CD4-positive, alpha-beta T cell treated with Interleukin-21 for 1 hour (primary cell): ENCODE measurements at regions not wholly inside any gene's neighbourhood (a gene's known extent, or its start where the extent isn't known, plus 50 kb on each side); places are given as distances from the start of the nearest gene placed in this dataset.

ENCODE experiments used
- DNase-seq: peaks from one replicate; pipeline ENCODE4 v3.0.0-alpha.2; 2020

DNA sequence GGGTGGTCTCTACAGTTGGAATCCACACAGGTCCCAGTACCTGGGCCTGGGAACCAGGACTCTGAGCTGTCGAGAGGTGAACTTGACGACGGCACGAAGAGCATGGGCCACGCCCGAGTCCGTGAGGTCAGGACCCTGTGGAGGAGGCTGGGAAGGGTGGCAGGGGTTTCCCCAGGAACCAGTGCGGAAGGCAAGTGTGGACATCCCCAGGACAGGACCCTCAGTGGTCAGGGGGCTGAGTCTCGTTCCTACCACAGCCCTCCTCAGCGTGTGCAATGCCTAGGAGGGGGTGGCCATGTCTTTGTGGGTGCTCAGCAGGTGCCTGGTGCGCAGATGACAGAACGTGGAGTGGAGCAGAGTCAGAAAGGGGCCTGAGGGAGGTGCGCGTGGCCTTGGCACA, 335.6 kb upstream of the SALL3 start:
- no peak for DNase-seq

GRCh38 chr18:78645216-78645615, 334.4 kb upstream of the SALL3 start:
- no peak for DNase-seq

GRCh38 chr18:78647018-78647417, 332.6 kb upstream of the SALL3 start:
- DNase-seq: no peak

- DNase-seq: no peak
These were observed 330.2 kb upstream of the SALL3 start for GRCh38 chr18:78649421-78649820.

GRCh38 chr18:78650926-78651325, 328.7 kb upstream of the SALL3 start:
- DNase-seq: no peak

GRCh38 chr18:78652001-78652545, 327.5 kb upstream of the SALL3 start:
- DNase-seq: no peak

DNA sequence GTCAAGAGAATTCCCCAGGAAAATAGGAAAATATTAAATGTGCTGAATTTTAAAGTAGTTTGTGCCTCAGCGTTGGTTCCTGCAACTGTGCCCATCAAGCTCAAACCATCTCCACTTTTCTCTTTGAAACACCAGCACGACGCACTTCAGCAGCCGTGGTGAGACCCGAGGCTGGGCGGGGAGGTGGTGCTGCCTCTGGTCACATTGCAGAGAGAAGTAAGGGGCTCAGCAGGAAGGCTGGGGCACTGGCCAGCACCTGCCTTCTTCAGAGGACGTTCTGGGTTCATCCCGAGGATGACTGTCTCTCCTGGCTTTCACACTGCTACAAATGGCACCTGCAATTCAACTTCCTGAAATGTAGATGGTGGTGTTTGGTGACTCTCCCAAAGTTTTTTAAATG, 323.7 kb upstream of the SALL3 start:
- no peak for DNase-seq

DNA sequence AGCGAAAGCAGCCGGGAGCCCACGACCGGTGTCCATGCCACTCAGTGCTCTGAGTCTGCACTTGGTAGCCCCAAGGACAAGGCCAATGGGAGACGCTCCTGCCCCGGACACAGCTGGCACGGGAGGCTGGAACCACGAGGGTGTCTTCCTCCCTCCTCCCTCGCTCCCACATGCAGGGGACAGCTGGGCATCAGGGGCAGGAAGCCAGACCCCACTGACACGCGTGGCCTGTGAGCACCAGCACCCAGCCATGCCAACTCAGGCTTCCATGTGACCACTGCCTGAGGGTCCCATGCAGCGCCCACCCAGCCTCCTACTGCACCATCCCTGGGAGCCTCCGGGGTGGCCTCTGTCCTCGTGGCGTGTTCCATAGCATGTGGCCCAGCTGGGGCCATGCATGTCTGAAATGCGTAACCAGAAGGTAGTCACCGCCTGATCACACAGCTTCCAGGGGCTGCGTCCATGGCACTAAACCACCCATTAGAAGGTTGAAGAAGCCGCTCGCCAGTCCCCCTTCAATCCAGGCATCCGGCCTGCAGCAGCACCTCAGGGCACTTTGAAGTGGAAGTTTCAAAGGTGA, 323.2 kb upstream of the SALL3 start:
- DNase-seq: no peak

DNA sequence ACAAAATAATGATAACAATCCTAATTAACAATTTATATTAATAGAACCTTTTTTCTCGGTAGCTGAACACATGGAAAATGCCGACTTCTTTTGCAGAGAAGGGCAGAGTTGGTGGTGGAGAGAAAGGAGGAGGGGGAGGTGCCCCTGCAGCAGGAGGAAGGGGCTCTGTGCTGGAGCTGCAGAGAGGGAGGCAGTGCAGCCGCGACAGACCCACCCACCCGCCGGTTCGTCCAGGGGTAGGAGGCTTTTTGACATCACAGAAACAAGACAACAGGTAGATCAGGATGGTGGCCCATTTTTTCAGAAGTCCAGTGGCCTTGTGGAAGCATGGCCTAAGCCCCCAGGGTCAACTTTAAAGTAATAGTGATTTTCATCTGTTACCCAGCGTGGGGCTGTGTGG, 321.1 kb upstream of the SALL3 start:
- DNase-seq: no peak

DNA sequence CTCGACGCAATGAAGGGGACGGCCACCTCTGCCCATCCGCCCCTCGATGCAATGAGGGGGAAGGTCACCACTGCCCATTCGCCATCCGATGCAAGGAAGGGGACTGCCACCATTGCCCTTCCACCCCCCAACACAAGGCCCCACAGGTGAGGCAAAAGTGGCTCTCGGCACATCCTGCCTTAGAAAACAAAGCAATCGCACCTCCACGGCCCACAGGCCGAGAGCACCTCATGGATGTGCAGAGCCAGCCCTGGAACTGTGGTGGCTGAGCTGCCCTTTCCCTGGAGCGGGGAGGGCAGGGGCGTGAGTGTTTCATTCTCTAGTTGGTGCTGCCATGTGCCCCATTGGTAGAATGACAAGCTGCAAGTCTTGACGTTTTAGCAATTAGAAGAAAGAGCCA, 320.6 kb upstream of the SALL3 start:
- DNase-seq: no peak

DNA sequence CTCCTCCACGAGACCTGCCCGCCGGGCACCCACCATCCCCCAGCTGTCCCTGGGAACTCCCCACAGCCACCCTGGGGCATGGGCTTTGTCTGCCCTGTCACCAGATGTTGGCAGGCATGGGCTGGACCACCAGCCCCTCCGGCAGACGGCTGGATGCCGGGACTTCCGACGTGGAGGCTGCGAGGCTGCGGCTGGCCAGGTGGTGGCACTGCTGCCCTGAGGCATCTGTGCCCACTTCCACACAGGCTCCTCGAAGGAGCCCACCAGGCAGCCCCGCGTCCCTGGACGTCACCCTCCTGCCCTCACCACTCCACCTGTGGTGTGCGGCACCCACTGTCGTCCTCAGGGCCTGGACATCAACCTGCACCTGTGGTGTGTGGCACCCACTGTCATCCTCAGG, 319.9 kb upstream of the SALL3 start:
- no peak for DNase-seq

- no peak for DNase-seq
These were observed 319.3 kb upstream of the SALL3 start for GRCh38 chr18:78660311-78660710.

DNA sequence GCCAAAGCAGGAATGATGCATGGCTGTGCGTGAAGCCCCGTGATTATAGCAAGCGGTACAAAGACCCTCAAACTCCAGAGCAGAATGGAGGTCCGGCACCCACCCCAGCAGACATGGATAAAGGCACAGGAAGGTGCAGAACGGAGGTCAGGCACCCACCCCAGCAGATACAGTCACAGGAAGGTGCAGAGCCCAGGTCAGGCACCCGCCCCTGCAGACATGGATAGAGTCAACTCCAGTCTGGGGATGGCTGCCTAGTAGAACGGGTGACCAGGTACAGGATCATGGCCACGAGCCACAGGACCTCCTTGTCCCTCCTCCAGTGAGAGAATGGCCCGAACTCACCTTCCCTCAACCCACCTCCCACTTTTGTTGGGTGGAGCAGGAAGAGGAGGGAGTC, 318.3 kb upstream of the SALL3 start:
- no peak for DNase-seq

DNA sequence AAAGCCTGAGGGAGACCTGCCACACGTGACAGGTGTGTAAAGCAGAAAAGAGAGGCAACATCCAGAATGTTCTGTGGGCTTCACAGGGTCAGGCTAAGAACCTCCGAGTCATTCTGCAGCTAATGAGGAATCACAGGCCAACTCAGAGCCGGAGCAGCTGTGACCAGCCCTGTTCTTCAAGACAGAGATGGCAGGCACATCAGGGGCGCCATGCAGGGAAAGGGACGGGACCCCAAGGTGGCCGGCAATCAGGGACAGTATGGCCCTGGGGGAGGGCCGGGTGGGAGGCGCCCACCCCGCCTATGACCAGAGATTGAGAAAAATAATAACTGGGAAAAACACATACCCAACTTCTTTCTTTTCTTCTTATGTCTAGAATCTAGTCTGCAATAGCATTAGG, 316.7 kb upstream of the SALL3 start:
- DNase-seq: no peak

DNA sequence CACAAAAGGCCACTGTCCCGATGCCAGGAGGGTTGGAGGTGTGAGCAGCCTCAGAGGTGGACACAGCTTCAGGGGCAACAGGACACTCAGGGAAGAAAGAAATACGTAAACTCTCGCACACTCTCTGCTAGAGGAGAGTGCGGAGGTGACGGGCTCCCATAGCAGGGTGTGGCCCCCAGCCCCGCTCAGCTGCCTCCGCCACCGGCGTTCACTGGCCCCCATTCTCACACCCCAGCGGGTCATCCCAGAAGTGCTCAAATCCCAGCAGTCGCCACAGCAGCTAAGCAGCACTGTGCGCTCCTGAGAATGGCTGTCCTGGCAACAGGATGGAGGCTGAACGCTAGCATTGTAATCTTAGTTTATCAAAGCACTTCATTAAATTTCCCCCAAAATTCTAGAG, 315.6 kb upstream of the SALL3 start:
- DNase-seq: no peak

GRCh38 chr18:78664848-78665247, 314.8 kb upstream of the SALL3 start:
- DNase-seq: no peak

DNA sequence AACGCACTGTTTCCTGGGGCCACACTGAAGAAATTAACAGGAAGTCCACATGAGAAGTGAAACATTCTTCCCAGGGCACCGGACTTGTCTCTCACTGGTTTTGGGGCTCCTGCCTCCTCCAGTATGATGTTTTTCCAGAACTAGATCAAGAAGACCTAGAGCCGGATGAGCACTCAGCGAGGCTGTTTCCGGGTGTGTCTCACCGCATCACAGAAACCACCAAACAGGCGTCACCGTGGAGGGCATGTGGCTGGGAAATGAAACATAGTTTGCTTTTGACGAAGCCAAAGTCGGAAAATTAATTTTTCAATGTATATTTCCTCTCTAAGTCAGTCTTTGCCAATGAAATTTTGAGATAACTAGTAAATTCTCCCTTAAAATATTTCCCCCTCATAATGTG, 314.0 kb upstream of the SALL3 start:
- no peak for DNase-seq

- no peak for DNase-seq
These were observed 312.8 kb upstream of the SALL3 start for GRCh38 chr18:78666666-78667335.

DNA sequence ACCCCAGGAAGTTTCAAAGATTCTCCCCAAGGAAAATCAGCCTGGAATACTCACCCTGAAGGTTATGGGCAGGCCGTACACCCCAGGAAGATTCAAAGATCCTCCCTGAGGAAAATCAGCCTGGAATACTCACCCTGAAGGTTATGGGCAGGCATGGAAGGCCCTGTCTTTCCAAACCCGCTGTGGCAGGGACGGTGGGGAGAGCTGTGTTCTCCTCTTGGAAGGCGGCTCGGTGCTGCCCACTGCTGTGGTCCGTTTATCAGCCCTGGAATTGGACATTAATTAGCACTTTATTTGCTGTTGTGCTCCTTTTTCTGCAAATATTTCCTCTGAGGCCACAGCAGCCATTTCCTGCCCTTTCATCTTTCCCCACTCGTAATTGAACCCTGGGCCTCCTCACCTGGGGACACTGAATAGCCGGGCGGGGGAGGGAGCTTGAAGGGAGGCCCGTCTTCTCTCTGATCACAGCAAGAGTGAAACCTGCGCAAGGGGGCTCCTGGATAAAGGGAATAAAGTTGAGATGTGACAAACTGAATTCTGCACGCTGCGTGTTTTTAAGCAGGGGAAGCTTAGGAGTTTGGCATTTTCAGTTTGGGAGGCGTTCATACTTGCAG, 308.7 kb upstream of the SALL3 start:
- no peak for DNase-seq

GRCh38 chr18:78671551-78671950, 308.1 kb upstream of the SALL3 start:
- no peak for DNase-seq

GRCh38 chr18:78672862-78673446, 306.7 kb upstream of the SALL3 start:
- DNase-seq: no peak

DNA sequence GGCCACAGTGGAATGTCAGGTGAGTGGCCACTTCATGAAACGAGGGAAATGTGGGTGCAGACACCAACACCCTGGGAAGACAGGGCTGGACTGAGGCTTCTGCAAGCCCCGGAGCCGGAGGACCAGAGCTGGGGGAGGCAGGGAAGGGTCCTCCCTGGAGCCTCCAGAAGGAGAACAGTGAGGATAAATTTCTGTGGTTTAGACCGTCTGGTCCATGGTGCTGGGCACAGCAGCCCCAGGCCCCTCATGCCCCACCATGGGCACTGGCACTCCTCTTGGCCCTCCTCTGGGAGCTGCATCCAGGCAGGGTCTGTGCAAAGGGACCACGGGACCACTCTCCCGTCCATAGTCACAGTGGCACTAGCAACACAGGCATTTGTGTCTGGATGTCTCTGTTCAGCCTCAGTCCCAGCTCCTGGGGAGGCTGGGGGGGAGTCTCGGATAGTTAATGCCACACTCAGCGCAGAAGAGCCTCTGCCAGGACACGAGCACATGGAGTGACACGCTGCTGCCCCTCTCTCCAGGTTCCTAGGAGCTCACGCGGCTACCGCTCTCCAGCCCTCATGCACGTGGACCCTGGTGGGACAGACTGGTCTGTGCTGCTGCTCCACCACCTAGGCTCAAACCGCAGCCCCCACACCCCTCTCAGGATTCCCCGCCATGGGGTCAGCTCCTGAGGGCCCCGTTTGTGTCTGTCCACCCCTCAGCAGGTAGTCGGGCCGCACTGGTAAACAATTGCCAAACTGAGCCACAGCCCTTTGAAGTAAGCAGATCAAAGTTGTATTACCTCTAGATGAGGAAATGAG, 305.9 kb upstream of the SALL3 start:
- DNase-seq: no peak

- DNase-seq: no peak
These were observed 304.4 kb upstream of the SALL3 start for GRCh38 chr18:78675231-78675630.
